ENCODE measurements at regions not wholly inside any gene's neighbourhood (a gene's known extent, or its start where the extent isn't known, plus 50 kb on each side); places are given as distances from the start of the nearest gene placed in this dataset.

DNA sequence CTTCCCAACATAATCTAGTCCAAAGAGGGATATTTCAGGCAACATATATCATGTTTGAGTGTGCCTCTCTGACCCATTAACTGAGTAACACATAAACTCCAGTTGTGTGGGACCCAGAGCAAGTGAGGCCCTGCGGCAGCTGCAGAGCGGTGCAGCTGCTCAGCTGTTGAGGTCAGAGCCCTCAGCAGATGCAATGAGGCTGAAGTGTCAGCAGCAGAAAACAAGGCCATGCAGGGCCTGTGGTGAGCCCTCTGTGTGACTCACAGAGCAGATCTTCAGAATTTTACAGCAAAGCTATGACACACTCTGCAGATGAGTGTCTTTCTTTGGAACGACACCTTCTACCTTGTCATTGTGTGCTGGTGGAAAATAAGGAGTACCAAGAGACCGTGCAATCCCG, 168.5 kb downstream of the CBLN2 start:
- Histone ChIP-seq H3K4me3 (ENCODE audit: insufficient read depth, low read depth, low read length, poor library complexity, severe bottlenecking) (no peak overlapping the region), H3K36me3 (ENCODE audit: control insufficient read depth, insufficient read depth, low read length) (no peaks in the 10 kb centered on the region), H3K27me3 (replicated peaks; ENCODE audit: control insufficient read depth, insufficient read depth, low read length, poor library complexity, severe bottlenecking) (no peaks in the 10 kb centered on the region), H3K4me1 (ENCODE audit: control insufficient read depth, insufficient read depth, low read length, poor library complexity, severe bottlenecking) (no peaks in the 10 kb centered on the region), H3K27ac (ENCODE audit: insufficient read depth, low read length, poor library complexity, severe bottlenecking) (no peak overlapping the region), H3K9me3 (ENCODE audit: control insufficient read depth, low read length) (no peaks in the 10 kb centered on the region)
- no peak for DNase-seq

DNA sequence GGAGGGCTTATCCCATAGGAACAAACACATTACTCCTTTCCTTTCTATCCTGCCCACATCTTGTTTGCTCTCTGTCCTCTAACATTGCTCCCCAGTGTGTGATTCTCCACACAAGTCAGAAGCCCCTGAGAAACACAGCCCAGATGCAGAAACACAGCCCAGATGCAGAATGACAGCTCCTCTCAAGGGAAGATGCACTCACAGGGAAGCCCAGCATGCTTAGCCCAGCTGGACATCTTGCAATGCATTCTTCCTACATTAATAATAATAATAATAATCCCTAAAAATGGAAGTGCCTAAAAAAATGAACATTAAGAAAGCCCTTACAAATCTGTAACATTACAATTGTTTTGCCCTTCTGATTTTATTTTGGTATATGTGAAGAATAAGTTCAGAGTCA, 172.1 kb downstream of the CBLN2 start:
- H3K36me3 ChIP-seq (ENCODE audit: control insufficient read depth, insufficient read depth, low read length): no peaks in the 10 kb centered on the region
- H3K27ac ChIP-seq (ENCODE audit: insufficient read depth, low read length, poor library complexity, severe bottlenecking): no peak overlapping the region
- no peak for DNase-seq
- no peaks in the 10 kb centered on the region for H3K9me3 ChIP-seq (ENCODE audit: control insufficient read depth, low read length)
- no peaks in the 10 kb centered on the region for H3K4me1 ChIP-seq (ENCODE audit: control insufficient read depth, insufficient read depth, low read length, poor library complexity, severe bottlenecking)
- no peaks in the 10 kb centered on the region for H3K27me3 ChIP-seq (replicated peaks; ENCODE audit: control insufficient read depth, insufficient read depth, low read length, poor library complexity, severe bottlenecking)
- H3K4me3 ChIP-seq (ENCODE audit: insufficient read depth, low read depth, low read length, poor library complexity, severe bottlenecking): no peak overlapping the region

DNA sequence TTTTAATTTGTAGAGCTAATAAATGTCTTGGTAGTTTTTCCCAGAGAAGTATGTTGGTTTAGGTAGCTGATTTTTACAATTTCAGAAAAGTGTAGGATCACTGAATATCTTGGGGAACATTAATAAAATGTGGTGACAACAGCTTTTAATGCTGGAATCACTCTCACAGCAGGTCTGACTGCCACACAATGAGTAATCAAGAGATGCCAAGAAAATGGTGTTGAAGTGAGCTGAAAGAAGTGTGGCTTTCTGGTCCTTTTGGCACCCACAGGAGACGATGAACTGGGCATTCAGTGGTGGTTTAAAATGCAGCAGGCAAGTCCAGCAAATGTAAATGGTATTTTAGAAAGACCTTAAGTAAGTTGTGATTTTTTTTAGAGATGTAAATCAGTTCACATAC, 175.8 kb downstream of the CBLN2 start:
- Histone ChIP-seq H3K27me3 (replicated peaks; ENCODE audit: control insufficient read depth, insufficient read depth, low read length, poor library complexity, severe bottlenecking) (no peaks in the 10 kb centered on the region), H3K4me3 (ENCODE audit: insufficient read depth, low read depth, low read length, poor library complexity, severe bottlenecking) (no peak overlapping the region), H3K9me3 (ENCODE audit: control insufficient read depth, low read length) (no peaks in the 10 kb centered on the region), H3K4me1 (ENCODE audit: control insufficient read depth, insufficient read depth, low read length, poor library complexity, severe bottlenecking) (no peaks in the 10 kb centered on the region), H3K27ac (ENCODE audit: insufficient read depth, low read length, poor library complexity, severe bottlenecking) (no peak overlapping the region), H3K36me3 (ENCODE audit: control insufficient read depth, insufficient read depth, low read length) (no peaks in the 10 kb centered on the region)
- no peak for DNase-seq

GRCh38 chr18:72360634-72361033, 183.5 kb downstream of the CBLN2 start:
- DNase-seq: no peak
- Histone ChIP-seq H3K4me3 (ENCODE audit: insufficient read depth, low read depth, low read length, poor library complexity, severe bottlenecking) (no peak overlapping the region), H3K4me1 (ENCODE audit: control insufficient read depth, insufficient read depth, low read length, poor library complexity, severe bottlenecking) (no peaks in the 10 kb centered on the region), H3K36me3 (ENCODE audit: control insufficient read depth, insufficient read depth, low read length) (no peaks in the 10 kb centered on the region), H3K9me3 (ENCODE audit: control insufficient read depth, low read length) (no peaks in the 10 kb centered on the region), H3K27me3 (replicated peaks; ENCODE audit: control insufficient read depth, insufficient read depth, low read length, poor library complexity, severe bottlenecking) (no peaks in the 10 kb centered on the region), H3K27ac (ENCODE audit: insufficient read depth, low read length, poor library complexity, severe bottlenecking) (no peak overlapping the region)

DNA sequence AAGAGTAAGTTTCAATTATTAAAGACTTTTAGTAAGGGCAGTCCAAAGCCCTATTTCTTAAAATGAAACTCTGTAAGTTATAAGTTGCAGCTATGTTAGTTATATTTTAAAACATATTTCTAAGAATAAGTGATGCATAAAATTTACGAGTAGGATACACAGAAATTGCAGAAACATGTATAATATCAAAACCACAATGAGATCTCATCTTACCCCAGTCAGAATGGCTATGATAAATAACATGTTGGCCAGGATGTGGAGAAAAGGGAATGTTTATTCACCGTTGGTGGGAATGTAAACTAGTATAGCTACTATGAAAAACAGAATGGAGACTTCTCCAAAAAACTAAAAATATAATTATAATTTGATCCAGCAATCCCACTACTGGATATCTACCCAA, 201.2 kb downstream of the CBLN2 start:
- H3K27ac ChIP-seq (ENCODE audit: insufficient read depth, low read length, poor library complexity, severe bottlenecking): no peak overlapping the region
- H3K4me3 ChIP-seq (ENCODE audit: insufficient read depth, low read depth, low read length, poor library complexity, severe bottlenecking): no peak overlapping the region
- no peaks in the 10 kb centered on the region for H3K36me3 ChIP-seq (ENCODE audit: control insufficient read depth, insufficient read depth, low read length)
- no peak for DNase-seq
- no peaks in the 10 kb centered on the region for H3K4me1 ChIP-seq (ENCODE audit: control insufficient read depth, insufficient read depth, low read length, poor library complexity, severe bottlenecking)
- no peaks in the 10 kb centered on the region for H3K27me3 ChIP-seq (replicated peaks; ENCODE audit: control insufficient read depth, insufficient read depth, low read length, poor library complexity, severe bottlenecking)
- H3K9me3 ChIP-seq (ENCODE audit: control insufficient read depth, low read length): no peaks in the 10 kb centered on the region

DNA sequence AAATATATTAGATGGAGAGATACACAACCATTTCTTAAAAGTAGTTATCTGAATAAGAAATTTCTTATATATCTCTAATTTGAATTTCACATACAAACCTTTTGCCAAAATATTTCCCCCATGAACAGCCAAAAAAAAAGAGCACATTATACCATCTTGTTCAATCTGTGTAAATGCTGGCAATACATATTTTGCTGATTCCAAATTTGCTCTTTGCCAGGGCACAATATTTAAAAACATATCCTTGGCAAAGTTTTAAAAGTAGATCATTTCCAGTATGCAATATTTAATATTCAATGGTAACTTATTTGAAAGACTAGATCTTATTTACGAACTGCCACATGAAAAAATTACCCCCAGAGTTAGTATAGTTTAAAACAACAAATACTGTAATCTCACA, 204.2 kb downstream of the CBLN2 start:
- DNase-seq: no peak
- H3K4me3 ChIP-seq (ENCODE audit: insufficient read depth, low read depth, low read length, poor library complexity, severe bottlenecking): no peak overlapping the region

DNA sequence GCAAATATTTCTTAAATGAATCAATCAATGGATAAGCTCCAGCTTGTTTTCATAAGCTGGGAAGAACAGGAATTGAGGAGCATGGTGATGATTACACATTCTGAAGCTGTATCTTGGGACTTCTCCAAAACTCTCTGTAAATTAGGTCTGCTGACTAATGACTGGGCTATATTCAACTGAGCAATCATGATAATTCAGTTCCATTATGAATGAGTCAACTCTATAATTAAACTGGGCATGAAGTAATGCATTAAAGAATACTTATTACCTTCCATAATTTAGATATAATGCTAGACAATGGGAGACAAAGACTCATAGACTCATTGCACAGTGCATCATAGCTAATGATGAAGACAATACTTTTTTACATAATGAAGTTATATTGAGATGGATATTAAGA, 207.4 kb downstream of the CBLN2 start:
- no peak for DNase-seq
- H3K27me3 ChIP-seq (replicated peaks; ENCODE audit: control insufficient read depth, insufficient read depth, low read length, poor library complexity, severe bottlenecking): no peaks in the 10 kb centered on the region

More for the DNA sequence above, 204.2 kb downstream of the CBLN2 start:
- Histone ChIP-seq H3K36me3 (ENCODE audit: control insufficient read depth, insufficient read depth, low read length) (no peaks in the 10 kb centered on the region), H3K27ac (ENCODE audit: insufficient read depth, low read length, poor library complexity, severe bottlenecking) (no peak overlapping the region), H3K9me3 (ENCODE audit: control insufficient read depth, low read length) (no peaks in the 10 kb centered on the region), H3K27me3 (replicated peaks; ENCODE audit: control insufficient read depth, insufficient read depth, low read length, poor library complexity, severe bottlenecking) (no peaks in the 10 kb centered on the region), H3K4me1 (ENCODE audit: control insufficient read depth, insufficient read depth, low read length, poor library complexity, severe bottlenecking) (no peaks in the 10 kb centered on the region)

DNA sequence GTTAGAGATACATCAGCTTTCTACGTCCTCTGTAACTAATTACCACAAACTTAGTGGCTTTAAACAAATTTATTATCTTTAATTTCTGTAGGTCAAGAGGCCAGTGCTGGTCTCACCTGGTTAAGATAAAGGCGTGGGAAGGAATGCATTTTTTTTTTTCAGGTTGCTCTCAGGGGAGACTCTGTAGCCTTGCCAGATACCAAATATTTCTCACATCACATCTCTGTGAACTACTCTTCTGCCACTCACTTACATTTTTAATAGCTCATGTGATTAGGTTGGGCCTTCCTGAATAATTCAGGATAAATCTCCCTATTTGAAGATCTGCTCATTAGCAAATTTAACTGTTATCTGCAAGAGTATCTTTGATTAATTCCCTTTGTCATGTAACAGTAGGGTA, 214.6 kb downstream of the CBLN2 start:
- no peaks in the 10 kb centered on the region for H3K27me3 ChIP-seq (replicated peaks; ENCODE audit: control insufficient read depth, insufficient read depth, low read length, poor library complexity, severe bottlenecking)
- H3K4me1 ChIP-seq (ENCODE audit: control insufficient read depth, insufficient read depth, low read length, poor library complexity, severe bottlenecking): no peaks in the 10 kb centered on the region
- H3K27ac ChIP-seq (ENCODE audit: insufficient read depth, low read length, poor library complexity, severe bottlenecking): no peak overlapping the region
- H3K36me3 ChIP-seq (ENCODE audit: control insufficient read depth, insufficient read depth, low read length): no peaks in the 10 kb centered on the region
- no peak for DNase-seq
- H3K4me3 ChIP-seq (ENCODE audit: insufficient read depth, low read depth, low read length, poor library complexity, severe bottlenecking): no peak overlapping the region
- H3K9me3 ChIP-seq (ENCODE audit: control insufficient read depth, low read length): no peaks in the 10 kb centered on the region

More for the DNA sequence above, 207.4 kb downstream of the CBLN2 start:
- no peak overlapping the region for H3K4me3 ChIP-seq (ENCODE audit: insufficient read depth, low read depth, low read length, poor library complexity, severe bottlenecking)
- H3K27ac ChIP-seq (ENCODE audit: insufficient read depth, low read length, poor library complexity, severe bottlenecking): no peak overlapping the region
- H3K36me3 ChIP-seq (ENCODE audit: control insufficient read depth, insufficient read depth, low read length): no peaks in the 10 kb centered on the region
- no peaks in the 10 kb centered on the region for H3K9me3 ChIP-seq (ENCODE audit: control insufficient read depth, low read length)
- H3K4me1 ChIP-seq (ENCODE audit: control insufficient read depth, insufficient read depth, low read length, poor library complexity, severe bottlenecking): no peaks in the 10 kb centered on the region

- no peak for DNase-seq
- Histone ChIP-seq H3K36me3 (ENCODE audit: control insufficient read depth, insufficient read depth, low read length) (no peaks in the 10 kb centered on the region), H3K27ac (ENCODE audit: insufficient read depth, low read length, poor library complexity, severe bottlenecking) (no peak overlapping the region), H3K4me1 (ENCODE audit: control insufficient read depth, insufficient read depth, low read length, poor library complexity, severe bottlenecking) (no peaks in the 10 kb centered on the region), H3K4me3 (ENCODE audit: insufficient read depth, low read depth, low read length, poor library complexity, severe bottlenecking) (no peak overlapping the region), H3K27me3 (replicated peaks; ENCODE audit: control insufficient read depth, insufficient read depth, low read length, poor library complexity, severe bottlenecking) (no peaks in the 10 kb centered on the region), H3K9me3 (ENCODE audit: control insufficient read depth, low read length) (no peaks in the 10 kb centered on the region)
These were observed 218.8 kb downstream of the CBLN2 start for GRCh38 chr18:72325307-72325706.

- Histone ChIP-seq H3K4me3 (ENCODE audit: insufficient read depth, low read depth, low read length, poor library complexity, severe bottlenecking) (no peak overlapping the region), H3K27ac (ENCODE audit: insufficient read depth, low read length, poor library complexity, severe bottlenecking) (no peak overlapping the region), H3K36me3 (ENCODE audit: control insufficient read depth, insufficient read depth, low read length) (no peaks in the 10 kb centered on the region), H3K4me1 (ENCODE audit: control insufficient read depth, insufficient read depth, low read length, poor library complexity, severe bottlenecking) (no peaks in the 10 kb centered on the region), H3K9me3 (ENCODE audit: control insufficient read depth, low read length) (no peaks in the 10 kb centered on the region), H3K27me3 (replicated peaks; ENCODE audit: control insufficient read depth, insufficient read depth, low read length, poor library complexity, severe bottlenecking) (no peaks in the 10 kb centered on the region)
- no peak for DNase-seq
These were observed 219.5 kb downstream of the CBLN2 start for GRCh38 chr18:72324677-72325076.

GRCh38 chr18:72316497-72316896, 227.6 kb downstream of the CBLN2 start:
- Histone ChIP-seq H3K27ac (ENCODE audit: insufficient read depth, low read length, poor library complexity, severe bottlenecking) (no peak overlapping the region), H3K27me3 (replicated peaks; ENCODE audit: control insufficient read depth, insufficient read depth, low read length, poor library complexity, severe bottlenecking) (no peaks in the 10 kb centered on the region), H3K36me3 (ENCODE audit: control insufficient read depth, insufficient read depth, low read length) (no peaks in the 10 kb centered on the region), H3K4me3 (ENCODE audit: insufficient read depth, low read depth, low read length, poor library complexity, severe bottlenecking) (no peak overlapping the region), H3K9me3 (ENCODE audit: control insufficient read depth, low read length) (no peaks in the 10 kb centered on the region), H3K4me1 (ENCODE audit: control insufficient read depth, insufficient read depth, low read length, poor library complexity, severe bottlenecking) (no peaks in the 10 kb centered on the region)
- DNase-seq: no peak

Measured in effector memory CD4-positive, alpha-beta T cell (primary cell).